GM18502 (cell line): ENCODE measurements at regions not wholly inside any gene's neighbourhood (a gene's known extent, or its start where the extent isn't known, plus 50 kb on each side); places are given as distances from the start of the nearest gene placed in this dataset.

Experiments
- ATAC-seq: cut with Tn5 transposase; IDR thresholded peaks from one replicate; pipeline ENCODE4 v1.9.1; 2021; ENCODE audit warnings: mild to moderate bottlenecking; ENCODE audit not compliant: unreplicated experiment, poor library complexity

DNA sequence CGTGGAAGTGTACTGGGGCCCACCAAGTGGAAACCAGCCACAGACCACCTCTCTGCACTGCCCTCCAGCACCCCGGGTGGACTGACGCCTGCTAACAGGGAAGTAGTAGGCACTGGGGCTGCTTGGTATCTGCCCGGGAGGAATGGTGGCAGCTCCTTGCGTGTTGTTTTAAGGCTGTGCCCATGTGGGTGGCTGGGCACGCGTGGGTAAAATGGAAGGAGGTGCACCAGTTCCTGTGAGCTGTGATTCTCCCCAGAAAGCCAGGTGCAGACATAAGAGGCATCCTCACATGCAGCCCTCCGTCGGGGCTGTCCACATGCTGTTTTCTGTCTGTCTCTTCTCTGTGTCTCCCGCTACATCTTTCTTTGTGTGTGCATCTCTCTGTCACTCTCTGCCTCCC lies 122.3 kb downstream of the ENGASE start:
- no peak for ATAC-seq

- ATAC-seq: no peak
These were observed 118.1 kb downstream of the ENGASE start for GRCh38 chr17:79192503-79193351.

DNA sequence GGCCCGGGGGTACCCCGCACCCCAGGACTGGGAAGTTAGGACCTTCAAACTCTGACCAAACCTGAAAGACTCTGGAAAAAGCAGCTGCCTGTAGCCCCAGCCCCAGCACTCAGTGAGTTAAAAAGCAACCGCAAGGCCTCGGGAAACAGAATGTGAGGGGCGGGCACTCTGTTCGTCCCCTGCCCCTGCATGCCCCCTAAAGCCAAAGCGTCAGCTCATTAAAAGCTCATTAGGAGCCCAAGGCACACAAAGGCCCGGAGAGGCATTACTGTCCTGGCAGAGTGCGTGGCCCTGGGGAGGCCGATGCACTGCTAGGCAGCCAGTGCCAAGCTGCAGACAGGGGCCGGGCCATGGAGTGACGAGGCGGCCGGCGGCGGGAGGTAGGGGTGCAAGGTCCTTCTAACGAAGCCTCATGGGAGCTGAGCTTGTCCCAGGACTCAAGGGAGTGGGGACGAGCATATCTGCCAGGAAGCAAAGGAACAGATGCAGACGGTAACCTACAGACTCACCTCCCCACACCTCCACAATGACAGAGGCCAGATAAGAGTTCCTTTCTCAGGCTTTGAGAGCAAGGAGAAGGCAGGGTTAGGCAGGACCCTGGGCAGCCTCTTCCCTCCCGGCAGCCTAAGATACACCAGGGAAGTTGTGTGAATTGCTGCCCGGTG lies 116.8 kb downstream of the ENGASE start:
- no peak for ATAC-seq

DNA sequence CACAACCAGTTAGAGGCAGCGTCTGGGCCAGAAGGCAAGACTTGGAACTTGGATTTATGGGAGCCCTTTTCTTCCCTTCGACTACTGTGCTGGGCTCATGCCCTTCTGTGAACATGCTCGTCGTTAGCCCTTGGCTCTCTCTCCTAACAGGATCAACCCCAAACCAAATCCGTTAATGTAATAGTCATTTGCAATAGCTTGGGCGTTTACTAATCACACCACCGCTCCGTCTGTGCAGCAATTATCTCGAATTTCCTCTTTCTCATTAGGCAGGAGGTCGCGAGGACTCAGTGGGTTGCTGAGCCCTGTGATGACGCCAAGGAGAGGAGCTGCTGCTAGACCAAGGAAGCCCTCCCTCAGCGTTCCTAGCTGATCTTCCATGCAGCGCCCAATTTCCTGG lies 114.7 kb downstream of the ENGASE start:
- no peak for ATAC-seq

DNA sequence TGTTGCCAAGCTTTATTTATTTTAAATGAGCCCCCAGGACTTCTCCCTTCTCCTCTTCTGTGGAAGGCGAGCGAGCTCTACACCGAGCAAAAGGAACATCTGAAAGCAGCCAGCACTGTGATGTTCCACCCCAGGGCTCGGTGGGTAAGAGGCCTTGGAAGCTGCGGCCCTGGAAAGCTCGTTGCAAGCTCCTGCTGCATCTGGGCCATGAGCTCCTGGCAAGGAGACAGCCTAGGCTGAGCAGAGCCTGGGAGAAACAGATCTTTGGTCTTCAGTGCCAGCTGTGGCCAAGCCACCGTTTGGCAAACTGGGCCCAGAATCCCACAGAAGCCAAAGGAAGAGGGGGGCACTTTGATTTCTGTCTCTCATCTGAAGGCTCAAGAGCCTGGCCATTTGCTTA lies 114.1 kb downstream of the ENGASE start:
- no peak for ATAC-seq

DNA sequence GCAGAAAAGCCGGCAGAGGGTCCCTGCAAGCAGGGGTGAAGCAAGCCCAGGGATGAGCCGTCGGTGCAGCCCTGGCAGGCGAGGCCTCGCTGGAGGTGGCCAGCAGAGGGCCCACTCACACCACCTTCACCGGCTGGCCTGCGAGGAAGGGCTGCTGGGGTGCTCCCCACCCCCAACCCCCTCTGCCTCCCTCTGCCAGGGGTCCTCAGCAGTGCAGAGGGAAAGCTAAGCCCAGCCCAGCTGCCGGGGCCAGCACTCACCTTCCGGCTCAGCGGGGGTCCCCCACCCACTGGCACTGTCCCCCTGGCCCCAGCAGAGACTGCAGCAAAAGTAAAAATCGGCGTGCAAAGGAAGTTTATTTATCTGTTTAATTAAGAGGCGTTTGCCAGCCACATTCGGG lies 113.4 kb downstream of the ENGASE start:
- no peak for ATAC-seq

- ATAC-seq: no peak
These were observed 112.6 kb downstream of the ENGASE start for GRCh38 chr17:79187186-79187585.

GRCh38 chr17:79186406-79186805 lies 111.8 kb downstream of the ENGASE start:
- ATAC-seq: no peak

GRCh38 chr17:79185671-79186070 lies 111.0 kb downstream of the ENGASE start:
- no peak for ATAC-seq

GRCh38 chr17:79184219-79184618 lies 109.6 kb downstream of the ENGASE start:
- ATAC-seq: no peak

GRCh38 chr17:79183293-79184158 lies 108.9 kb downstream of the ENGASE start:
- ATAC-seq: no peak

- no peak for ATAC-seq
These were observed 108.3 kb downstream of the ENGASE start for GRCh38 chr17:79183043-79183292.

DNA sequence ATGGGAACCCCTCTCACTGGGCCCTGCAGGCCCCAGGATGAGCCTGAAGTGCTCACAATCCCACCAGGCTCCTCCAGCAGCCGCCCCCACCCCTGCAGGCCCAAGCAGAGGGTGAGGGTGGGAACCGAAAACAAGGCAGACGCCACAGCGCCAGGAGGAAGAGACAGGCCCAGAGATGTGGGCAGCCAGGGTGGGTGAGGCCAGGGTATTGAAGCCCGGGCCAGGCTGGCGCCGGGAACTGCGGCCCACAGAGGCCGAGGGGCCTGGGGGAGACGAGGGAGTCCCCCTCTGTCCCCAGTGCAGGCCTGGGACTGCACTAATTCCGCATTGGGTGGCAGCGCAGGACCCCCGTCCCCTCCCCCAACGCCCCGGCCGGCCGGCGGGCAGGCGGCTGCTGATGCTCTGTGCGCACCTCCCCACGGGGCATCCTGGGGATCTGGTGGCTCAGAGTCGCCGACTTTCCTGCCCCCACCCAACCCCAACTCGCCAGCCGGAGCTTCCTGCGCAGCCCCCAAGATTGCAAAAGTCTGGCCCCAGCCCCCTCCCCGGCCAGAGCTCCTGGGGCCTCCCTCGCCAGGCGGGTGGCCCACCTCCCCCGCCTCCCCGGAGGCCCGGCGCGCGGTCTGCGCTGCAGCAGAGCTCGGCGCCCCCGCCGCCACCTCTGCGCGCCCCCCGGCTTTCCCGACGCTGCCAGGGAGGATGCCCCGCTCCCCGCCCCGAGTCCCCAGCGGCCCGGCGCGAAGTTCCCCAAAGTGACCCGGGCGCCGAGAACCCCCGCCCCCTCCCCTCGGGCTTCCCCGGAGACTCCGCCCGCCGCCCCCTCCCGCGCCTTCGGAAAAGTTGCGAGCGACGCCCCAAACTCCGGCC lies 107.8 kb downstream of the ENGASE start:
- ATAC-seq: no peak

DNA sequence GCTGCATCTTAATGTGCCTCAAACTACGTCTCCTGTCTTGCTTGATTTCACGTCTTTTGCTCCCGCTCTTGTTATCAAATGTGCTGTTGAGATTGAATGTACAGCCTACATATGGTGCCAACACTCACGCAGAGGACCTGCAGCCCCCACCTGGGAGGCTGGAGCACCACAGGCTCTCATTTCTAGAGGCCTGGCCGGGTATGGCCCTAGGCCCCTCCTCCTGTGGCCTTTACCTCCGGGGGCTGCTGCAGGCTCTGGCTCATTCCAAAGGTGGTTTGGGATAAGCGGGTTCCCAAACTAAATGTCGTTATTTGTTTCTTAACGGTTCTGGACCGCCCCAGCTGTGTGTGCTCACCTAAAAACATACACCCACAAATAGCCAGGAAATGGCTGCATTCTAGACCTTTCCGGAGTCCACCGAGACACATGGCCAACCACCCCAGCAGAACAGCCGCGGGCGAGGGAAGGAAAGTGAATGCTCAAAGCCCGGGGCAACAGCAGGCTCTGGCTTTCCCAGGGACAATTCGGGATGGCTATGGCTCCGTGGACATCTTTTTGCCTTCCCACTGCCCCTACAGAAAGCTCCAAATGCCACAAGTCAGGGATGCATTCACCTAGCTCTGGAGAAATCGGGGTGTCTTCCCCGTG lies 105.9 kb downstream of the ENGASE start:
- no peak for ATAC-seq

DNA sequence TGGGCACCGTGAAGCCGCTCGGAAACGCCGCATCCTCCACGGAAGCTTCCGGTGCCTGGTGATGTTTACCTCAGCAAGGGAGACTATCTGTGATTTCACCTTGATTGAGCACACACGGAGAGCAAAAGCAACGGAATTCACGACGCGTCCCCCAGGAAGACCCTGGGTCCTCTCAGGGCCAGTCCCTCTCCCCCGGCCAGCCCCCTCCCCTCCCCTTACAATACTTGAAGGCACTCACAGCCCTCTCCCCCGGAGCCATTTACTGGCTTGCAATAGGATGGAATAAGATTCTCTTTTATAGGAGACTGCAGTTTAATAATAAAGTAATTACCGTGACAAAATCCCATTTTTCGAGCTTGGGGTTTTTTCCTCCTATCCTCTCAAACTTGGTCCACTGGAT lies 104.7 kb downstream of the ENGASE start:
- no peak for ATAC-seq

- ATAC-seq: no peak
These were observed 103.3 kb downstream of the ENGASE start for GRCh38 chr17:79177877-79178276.

DNA sequence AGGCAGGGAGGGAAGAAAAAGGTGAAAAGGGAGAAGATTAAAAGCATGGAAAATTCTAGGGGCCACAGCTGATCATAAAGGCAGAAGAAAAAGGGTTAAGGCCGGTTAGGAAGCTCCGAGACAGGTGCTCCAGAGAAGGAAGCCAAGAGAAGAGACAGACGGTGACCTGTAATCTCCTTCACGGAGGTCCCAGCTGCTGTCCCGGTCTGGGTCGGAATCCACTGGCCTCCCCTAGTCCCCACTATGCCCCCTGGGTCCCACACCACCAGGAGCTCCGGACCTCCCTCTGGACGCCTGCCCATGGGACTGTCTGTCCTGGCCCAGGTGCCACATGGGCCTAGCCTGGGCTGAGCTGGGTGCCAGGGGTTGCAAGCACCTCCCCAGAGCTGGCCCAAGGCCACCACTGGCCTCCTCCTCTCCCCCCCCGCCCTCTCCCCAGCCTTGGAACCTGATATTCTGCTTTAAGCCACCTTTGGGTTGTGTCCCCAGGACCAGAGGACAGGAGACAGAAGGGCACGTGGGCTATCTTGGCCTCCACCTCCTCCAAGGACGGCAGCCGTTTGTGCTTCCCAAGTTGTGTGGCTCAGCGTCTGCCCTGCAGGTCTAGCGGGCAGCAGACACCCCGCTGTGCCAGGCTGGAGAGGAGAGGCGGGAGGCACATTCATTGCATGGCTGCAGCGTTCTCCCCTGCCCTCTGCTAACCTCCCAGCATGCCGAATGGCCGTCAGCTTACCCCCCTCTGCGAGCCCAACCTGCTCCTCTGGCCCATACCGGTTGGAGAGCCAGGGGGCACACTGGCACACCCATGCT lies 102.4 kb downstream of the ENGASE start:
- no peak for ATAC-seq

DNA sequence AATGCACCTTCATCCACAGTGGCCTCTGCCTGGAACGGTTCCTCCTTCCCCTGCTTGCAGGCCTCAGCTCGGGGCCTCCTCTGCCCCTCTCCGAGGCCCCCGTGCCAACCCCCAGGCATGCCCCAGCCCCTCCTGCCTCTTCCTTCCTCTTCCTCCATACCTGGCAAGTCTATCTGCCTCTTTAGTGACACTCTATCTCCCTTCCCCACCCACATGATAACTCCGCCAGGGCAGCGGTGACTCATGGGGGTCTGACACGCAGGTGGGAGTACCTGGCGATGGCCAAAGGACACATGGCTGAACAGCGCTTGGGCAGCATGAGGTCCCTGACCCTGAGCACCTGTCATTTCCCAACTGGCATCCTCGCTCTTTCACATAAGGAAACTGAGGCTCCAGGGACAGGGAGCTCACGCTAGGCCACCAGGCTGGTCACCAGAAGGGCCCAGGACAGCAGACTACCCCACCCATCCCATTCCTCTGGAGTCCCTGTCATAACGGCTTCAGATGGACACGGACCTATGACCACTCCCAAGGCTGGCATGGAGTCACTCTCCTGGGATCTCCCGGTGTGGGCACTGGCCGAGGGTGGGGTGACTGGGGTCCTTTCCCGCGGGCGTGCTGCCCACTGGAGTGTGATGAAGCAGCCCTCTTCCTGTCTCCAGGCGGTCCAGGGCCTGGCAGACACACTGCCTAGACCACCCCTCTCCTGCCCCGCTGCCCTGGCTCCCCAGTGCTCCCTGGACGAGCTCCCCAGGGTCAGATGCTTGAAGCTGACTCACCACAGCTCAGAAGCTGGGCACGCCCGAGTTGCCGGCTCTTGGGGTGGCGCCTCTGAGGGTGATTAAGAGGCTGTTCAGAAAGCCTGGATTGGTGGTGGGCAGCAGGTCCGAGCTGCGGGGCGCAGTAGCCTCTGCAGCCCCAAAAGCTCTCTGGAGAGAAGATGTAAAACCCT lies 100.6 kb downstream of the ENGASE start:
- no peak for ATAC-seq
